DOHH2 (cell line): ENCODE measurements at regions not wholly inside any gene's neighbourhood (a gene's known extent, or its start where the extent isn't known, plus 50 kb on each side); places are given as distances from the start of the nearest gene placed in this dataset.

Experiments
- H3F3A ChIP-seq: fragments of 200-600 bp; sonication (generic), shearing (Covaris generic); 2 replicates; pipeline ENCODE4 v1.6.0; 2016; ENCODE audit warnings: antibody characterized with exemption, mild to moderate bottlenecking; ENCODE audit not compliant: control insufficient read depth, insufficient read depth
- H3K27ac ChIP-seq: fragments of 200-600 bp; sonication (generic); 2 replicates; pipeline ENCODE4 v1.5.1; 2014; ENCODE audit warnings: low read depth, mild to moderate bottlenecking, low read length, moderate library complexity
- H3K27me3 ChIP-seq: fragments of 200-600 bp; sonication (generic); 2 replicates; pipeline ENCODE4 v1.6.1; 2014; ENCODE audit warnings: mild to moderate bottlenecking, low read length, mixed read lengths; ENCODE audit not compliant: control insufficient read depth
- H3K36me3 ChIP-seq: fragments of 200-600 bp; sonication (generic); 2 replicates; pipeline ENCODE4 v1.6.1; 2014; ENCODE audit warnings: mild to moderate bottlenecking, low read length, moderate library complexity, mixed read lengths; ENCODE audit not compliant: control insufficient read depth
- H3K4me1 ChIP-seq: fragments of 200-600 bp; sonication (generic); 2 replicates; pipeline ENCODE4 v1.6.1; 2014; ENCODE audit warnings: mild to moderate bottlenecking, low read length, mixed read lengths; ENCODE audit not compliant: control insufficient read depth
- H3K4me2 ChIP-seq: fragments of 200-600 bp; sonication (generic); 2 replicates; pipeline ENCODE4 v1.6.0; 2014; ENCODE audit warnings: mild to moderate bottlenecking, low read length, moderate library complexity
- H3K4me3 ChIP-seq: fragments of 200-600 bp; sonication (generic); 2 replicates; pipeline ENCODE4 v1.5.1; 2014; ENCODE audit warnings: mild to moderate bottlenecking, low read length, mixed read lengths
- H3K79me2 ChIP-seq: fragments of 200-600 bp; sonication (generic); 2 replicates; pipeline ENCODE4 v1.6.1; 2014; ENCODE audit warnings: mild to moderate bottlenecking, low read length, mixed read lengths; ENCODE audit not compliant: control insufficient read depth
- H3K9me2 ChIP-seq: fragments of 200-600 bp; sonication (generic); replicated peaks from 2 replicates; pipeline ENCODE4 v1.6.1; 2014; ENCODE audit warnings: mild to moderate bottlenecking, low read length, mixed read lengths; ENCODE audit not compliant: control insufficient read depth
- H3K9me3 ChIP-seq: fragments of 200-600 bp; sonication (generic); 2 replicates; pipeline ENCODE4 v1.6.1; 2014; ENCODE audit warnings: antibody characterized with exemption, low read length, mixed read lengths; ENCODE audit not compliant: control insufficient read depth, insufficient read depth
- H4K20me1 ChIP-seq: fragments of 200-600 bp; sonication (generic); 2 replicates; pipeline ENCODE4 v1.6.0; 2014; ENCODE audit warnings: low read depth, mild to moderate bottlenecking, antibody characterized with exemption, low read length, moderate library complexity; ENCODE audit not compliant: control insufficient read depth, insufficient read depth
- CTCF ChIP-seq: fragments of 200-600 bp; sonication (generic); IDR thresholded peaks from one replicate; pipeline ENCODE4 v1.5.1; 2014; ENCODE audit warnings: antibody characterized with exemption, mild to moderate bottlenecking, low read depth, low read length; ENCODE audit not compliant: poor library complexity, severe bottlenecking
- EZH2phosphoT487 ChIP-seq: fragments of 200-600 bp; sonication (generic); IDR thresholded peaks from 2 replicates; pipeline ENCODE4 v1.6.1; 2017; ENCODE audit warnings: borderline replicate concordance, mild to moderate bottlenecking, antibody characterized with exemption, low read length, moderate library complexity, mixed read lengths

- TF ChIP-seq EZH2phosphoT487: no peak
- TF ChIP-seq CTCF: no peak
- Histone ChIP-seq H3K9me2 (no peaks in the 10 kb centered on the region), H4K20me1 (no peaks in the 10 kb centered on the region), H3K4me3 (no peak overlapping the region), H3F3A (no peaks in the 10 kb centered on the region), H3K36me3 (no peaks in the 10 kb centered on the region), H3K79me2 (no peaks in the 10 kb centered on the region), H3K4me2 (no peak overlapping the region), H3K9me3 (no peaks in the 10 kb centered on the region), H3K27me3 (no peaks in the 10 kb centered on the region), H3K4me1 (no peaks in the 10 kb centered on the region), H3K27ac (no peak overlapping the region)
Observed at GRCh38 chr11:39113606-39114005, 2345.8 kb downstream of the LRRC4C start.

GRCh38 chr11:39102236-39102635 lies 2357.2 kb downstream of the LRRC4C start:
- Histone ChIP-seq H3K27ac (no peak overlapping the region), H3K36me3 (no peaks in the 10 kb centered on the region), H3F3A (no peaks in the 10 kb centered on the region), H3K4me1 (no peaks in the 10 kb centered on the region), H3K9me2 (no peaks in the 10 kb centered on the region), H3K4me3 (no peak overlapping the region), H3K79me2 (no peaks in the 10 kb centered on the region), H4K20me1 (no peaks in the 10 kb centered on the region), H3K4me2 (no peak overlapping the region), H3K27me3 (no peaks in the 10 kb centered on the region), H3K9me3 (no peaks in the 10 kb centered on the region; the same call in 1 of the 2 replicates)
- no peak for TF ChIP-seq EZH2phosphoT487
- TF ChIP-seq CTCF: no peak

- H3K9me3 ChIP-seq: peaks cover 9% of the 10 kb centered on the region; the same call in 1 of the 2 replicates
- H3F3A ChIP-seq: no peaks in the 10 kb centered on the region
- no peaks in the 10 kb centered on the region for H3K9me2 ChIP-seq
- no peak for TF ChIP-seq EZH2phosphoT487
- TF ChIP-seq CTCF: no peak
- H4K20me1 ChIP-seq: no peaks in the 10 kb centered on the region
- H3K27ac ChIP-seq: no peak overlapping the region
- H3K79me2 ChIP-seq: no peaks in the 10 kb centered on the region
- no peaks in the 10 kb centered on the region for H3K4me1 ChIP-seq
- H3K27me3 ChIP-seq: no peaks in the 10 kb centered on the region
- no peak overlapping the region for H3K4me2 ChIP-seq
- H3K4me3 ChIP-seq: no peak overlapping the region
- no peaks in the 10 kb centered on the region for H3K36me3 ChIP-seq
Observed at GRCh38 chr11:39078465-39078864, 2381.0 kb downstream of the LRRC4C start.

- Histone ChIP-seq H3K9me3 (no peaks in the 10 kb centered on the region), H4K20me1 (no peaks in the 10 kb centered on the region), H3K79me2 (no peaks in the 10 kb centered on the region), H3K36me3 (no peaks in the 10 kb centered on the region), H3K4me3 (no peak overlapping the region), H3K27me3 (no peaks in the 10 kb centered on the region), H3K27ac (no peak overlapping the region), H3K4me2 (no peak overlapping the region), H3K4me1 (no peaks in the 10 kb centered on the region), H3F3A (no peaks in the 10 kb centered on the region), H3K9me2 (no peaks in the 10 kb centered on the region)
- TF ChIP-seq EZH2phosphoT487 (no peak), CTCF (no peak)
Observed at GRCh38 chr11:39037611-39038010, 2421.8 kb downstream of the LRRC4C start.
